SK-N-SH treated with all-trans-retinoic acid at 6 μM for 48 hours (cell line): ENCODE measurements at regions not wholly inside any gene's neighbourhood (a gene's known extent, or its start where the extent isn't known, plus 50 kb on each side); places are given as distances from the start of the nearest gene placed in this dataset.

Experiments
- ATAC-seq: fragments of 200-7000 bp; cut with Tn5 transposase; 3 replicates; pipeline ENCODE4 v1.9.1; 2020; ENCODE audit warnings: mild to moderate bottlenecking, moderate library complexity
- ARNTL ChIP-seq: fragments of 450-650 bp; formaldehyde crosslinking; IDR thresholded peaks from 2 replicates; pipeline ENCODE4 v1.5.0; 2020; ENCODE audit warnings: low read depth, mild to moderate bottlenecking, moderate library complexity, borderline replicate concordance
- CSDC2 ChIP-seq: fragments of 250-450 bp; sonication (Bioruptor Pico); IDR thresholded peaks from 2 replicates; pipeline ENCODE4 v1.5.0; 2020; ENCODE audit warnings: mild to moderate bottlenecking, moderate library complexity
- CSRNP3 ChIP-seq: fragments of 250-450 bp; sonication (Bioruptor Pico); IDR thresholded peaks from 2 replicates; pipeline ENCODE4 v1.5.1; 2021; ENCODE audit warnings: mild to moderate bottlenecking, moderate library complexity
- ESRRG ChIP-seq: fragments of 250-450 bp; sonication (Bioruptor Pico); IDR thresholded peaks from 2 replicates; pipeline ENCODE4 v1.6.1; 2021; ENCODE audit warnings: mild to moderate bottlenecking
- GLIS3 ChIP-seq: fragments of 250-450 bp; sonication (Bioruptor Pico); IDR thresholded peaks from 2 replicates; pipeline ENCODE4 v1.5.0; 2020; ENCODE audit warnings: mild to moderate bottlenecking, moderate library complexity
- ISL1 ChIP-seq: fragments of 250-450 bp; sonication (Bioruptor Pico); IDR thresholded peaks from 2 replicates; pipeline ENCODE4 v2.1.2; 2022; ENCODE audit warnings: mild to moderate bottlenecking, moderate library complexity
- OSR1 ChIP-seq: fragments of 250-450 bp; sonication (Bioruptor Pico); IDR thresholded peaks from 2 replicates; pipeline ENCODE4 v1.8.0; 2022; ENCODE audit warnings: moderate library complexity, mild to moderate bottlenecking, inconsistent platforms
- PATZ1 ChIP-seq: fragments of 250-450 bp; sonication (Bioruptor Pico); IDR thresholded peaks from 2 replicates; pipeline ENCODE4 v1.8.0; 2020; ENCODE audit warnings: mild to moderate bottlenecking, moderate library complexity, borderline replicate concordance
- PPARA ChIP-seq: fragments of 250-450 bp; sonication (Bioruptor Pico); IDR thresholded peaks from 2 replicates; pipeline ENCODE4 v1.5.0; 2020; ENCODE audit warnings: mild to moderate bottlenecking, borderline replicate concordance
- RARB ChIP-seq: fragments of 250-450 bp; sonication (Bioruptor Pico); IDR thresholded peaks from 2 replicates; pipeline ENCODE4 v1.8.0; 2021; ENCODE audit warnings: mild to moderate bottlenecking, moderate library complexity
- SNAI2 ChIP-seq: fragments of 250-450 bp; sonication (Bioruptor Pico); IDR thresholded peaks from 2 replicates; pipeline ENCODE4 v1.5.0; 2020; ENCODE audit warnings: mild to moderate bottlenecking, moderate library complexity
- TCF4 ChIP-seq: fragments of 250-450 bp; sonication (Bioruptor Pico); IDR thresholded peaks from 2 replicates; pipeline ENCODE4 v1.8.0; 2021; ENCODE audit warnings: mild to moderate bottlenecking, moderate library complexity, borderline replicate concordance
- TOX ChIP-seq: fragments of 250-450 bp; sonication (Bioruptor Pico); IDR thresholded peaks from 2 replicates; pipeline ENCODE4 v1.8.0; 2021; ENCODE audit warnings: mild to moderate bottlenecking, moderate library complexity, borderline replicate concordance
- ZC3H10 ChIP-seq: fragments of 250-450 bp; sonication (Bioruptor Pico); IDR thresholded peaks from 2 replicates; pipeline ENCODE4 v1.5.1; 2021; ENCODE audit warnings: mild to moderate bottlenecking, moderate library complexity
- ZFP3 ChIP-seq: fragments of 250-450 bp; sonication (Bioruptor Pico); IDR thresholded peaks from 2 replicates; pipeline ENCODE4 v1.5.0; 2020; ENCODE audit warnings: mild to moderate bottlenecking, moderate library complexity
- ZFP30 ChIP-seq: fragments of 450-650 bp; formaldehyde crosslinking; IDR thresholded peaks from 2 replicates; pipeline ENCODE4 v1.5.0; 2022; ENCODE audit warnings: mild to moderate bottlenecking, moderate library complexity
- ZNF565 ChIP-seq: fragments of 450-650 bp; formaldehyde crosslinking; conservative IDR thresholded peaks from 2 replicates; pipeline ENCODE4 v1.5.0; 2020; ENCODE audit warnings: low read depth, mild to moderate bottlenecking, moderate library complexity
- ZNF70 ChIP-seq: fragments of 450-650 bp; formaldehyde crosslinking; IDR thresholded peaks from 2 replicates; pipeline ENCODE4 v1.5.0; 2020; ENCODE audit warnings: mild to moderate bottlenecking, moderate library complexity
- ZNF8 ChIP-seq: fragments of 450-650 bp; formaldehyde crosslinking; IDR thresholded peaks from 2 replicates; pipeline ENCODE4 v1.5.0; 2020; ENCODE audit warnings: mild to moderate bottlenecking, moderate library complexity
- TF ChIP-seq, protein P1 (sequence below): fragments of 250-450 bp; sonication (Bioruptor Pico); IDR thresholded peaks from 2 replicates; pipeline ENCODE4 v1.5.1; 2020; ENCODE audit warnings: low read depth, mild to moderate bottlenecking, moderate library complexity
- TF ChIP-seq, protein P2 (sequence below): fragments of 250-450 bp; sonication (Bioruptor Pico); IDR thresholded peaks from 2 replicates; pipeline ENCODE4 v1.8.0; 2021; ENCODE audit warnings: low read depth, mild to moderate bottlenecking, moderate library complexity, borderline replicate concordance
- TF ChIP-seq, protein P3 (sequence below): fragments of 250-450 bp; sonication (Bioruptor Pico); IDR thresholded peaks from 2 replicates; pipeline ENCODE4 v1.5.0; 2020; ENCODE audit warnings: mild to moderate bottlenecking, moderate library complexity

GRCh38 chr3:35484929-35485530, 154.3 kb upstream of the ARPP21 start:
- ATAC-seq: no peak
- TF ChIP-seq ESRRG: no peak
- TF ChIP-seq PPARA (CRISPR knock-in tag): no peak
- no peak for TF ChIP-seq CSRNP3 (CRISPR knock-in tag)
- TF ChIP-seq CSDC2 (CRISPR knock-in tag): no peak
- no peak for TF ChIP-seq ZNF565 (CRISPR knock-in tag)
- TF ChIP-seq, protein P1, sequence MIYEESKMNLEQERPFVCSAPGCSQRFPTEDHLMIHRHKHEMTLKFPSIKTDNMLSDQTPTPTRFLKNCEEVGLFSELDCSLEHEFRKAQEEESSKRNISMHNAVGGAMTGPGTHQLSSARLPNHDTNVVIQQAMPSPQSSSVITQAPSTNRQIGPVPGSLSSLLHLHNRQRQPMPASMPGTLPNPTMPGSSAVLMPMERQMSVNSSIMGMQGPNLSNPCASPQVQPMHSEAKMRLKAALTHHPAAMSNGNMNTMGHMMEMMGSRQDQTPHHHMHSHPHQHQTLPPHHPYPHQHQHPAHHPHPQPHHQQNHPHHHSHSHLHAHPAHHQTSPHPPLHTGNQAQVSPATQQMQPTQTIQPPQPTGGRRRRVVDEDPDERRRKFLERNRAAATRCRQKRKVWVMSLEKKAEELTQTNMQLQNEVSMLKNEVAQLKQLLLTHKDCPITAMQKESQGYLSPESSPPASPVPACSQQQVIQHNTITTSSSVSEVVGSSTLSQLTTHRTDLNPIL (CRISPR knock-in tag): no peak
- TF ChIP-seq TCF4 (CRISPR knock-in tag): no peak
- no peak for TF ChIP-seq ISL1 (CRISPR knock-in tag)
- TF ChIP-seq OSR1: no peak
- TF ChIP-seq, protein P2, sequence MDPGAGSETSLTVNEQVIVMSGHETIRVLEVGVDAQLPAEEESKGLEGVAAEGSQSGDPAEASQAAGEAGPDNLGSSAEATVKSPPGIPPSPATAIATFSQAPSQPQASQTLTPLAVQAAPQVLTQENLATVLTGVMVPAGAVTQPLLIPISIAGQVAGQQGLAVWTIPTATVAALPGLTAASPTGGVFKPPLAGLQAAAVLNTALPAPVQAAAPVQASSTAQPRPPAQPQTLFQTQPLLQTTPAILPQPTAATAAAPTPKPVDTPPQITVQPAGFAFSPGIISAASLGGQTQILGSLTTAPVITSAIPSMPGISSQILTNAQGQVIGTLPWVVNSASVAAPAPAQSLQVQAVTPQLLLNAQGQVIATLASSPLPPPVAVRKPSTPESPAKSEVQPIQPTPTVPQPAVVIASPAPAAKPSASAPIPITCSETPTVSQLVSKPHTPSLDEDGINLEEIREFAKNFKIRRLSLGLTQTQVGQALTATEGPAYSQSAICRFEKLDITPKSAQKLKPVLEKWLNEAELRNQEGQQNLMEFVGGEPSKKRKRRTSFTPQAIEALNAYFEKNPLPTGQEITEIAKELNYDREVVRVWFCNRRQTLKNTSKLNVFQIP (CRISPR knock-in tag): no peak
- TF ChIP-seq ZFP3 (CRISPR knock-in tag): no peak
- no peak for TF ChIP-seq ZFP30 (CRISPR knock-in tag)
- TF ChIP-seq ZNF8 (CRISPR knock-in tag): no peak
- TF ChIP-seq ZNF70 (CRISPR knock-in tag): no peak
- TF ChIP-seq, protein P3, sequence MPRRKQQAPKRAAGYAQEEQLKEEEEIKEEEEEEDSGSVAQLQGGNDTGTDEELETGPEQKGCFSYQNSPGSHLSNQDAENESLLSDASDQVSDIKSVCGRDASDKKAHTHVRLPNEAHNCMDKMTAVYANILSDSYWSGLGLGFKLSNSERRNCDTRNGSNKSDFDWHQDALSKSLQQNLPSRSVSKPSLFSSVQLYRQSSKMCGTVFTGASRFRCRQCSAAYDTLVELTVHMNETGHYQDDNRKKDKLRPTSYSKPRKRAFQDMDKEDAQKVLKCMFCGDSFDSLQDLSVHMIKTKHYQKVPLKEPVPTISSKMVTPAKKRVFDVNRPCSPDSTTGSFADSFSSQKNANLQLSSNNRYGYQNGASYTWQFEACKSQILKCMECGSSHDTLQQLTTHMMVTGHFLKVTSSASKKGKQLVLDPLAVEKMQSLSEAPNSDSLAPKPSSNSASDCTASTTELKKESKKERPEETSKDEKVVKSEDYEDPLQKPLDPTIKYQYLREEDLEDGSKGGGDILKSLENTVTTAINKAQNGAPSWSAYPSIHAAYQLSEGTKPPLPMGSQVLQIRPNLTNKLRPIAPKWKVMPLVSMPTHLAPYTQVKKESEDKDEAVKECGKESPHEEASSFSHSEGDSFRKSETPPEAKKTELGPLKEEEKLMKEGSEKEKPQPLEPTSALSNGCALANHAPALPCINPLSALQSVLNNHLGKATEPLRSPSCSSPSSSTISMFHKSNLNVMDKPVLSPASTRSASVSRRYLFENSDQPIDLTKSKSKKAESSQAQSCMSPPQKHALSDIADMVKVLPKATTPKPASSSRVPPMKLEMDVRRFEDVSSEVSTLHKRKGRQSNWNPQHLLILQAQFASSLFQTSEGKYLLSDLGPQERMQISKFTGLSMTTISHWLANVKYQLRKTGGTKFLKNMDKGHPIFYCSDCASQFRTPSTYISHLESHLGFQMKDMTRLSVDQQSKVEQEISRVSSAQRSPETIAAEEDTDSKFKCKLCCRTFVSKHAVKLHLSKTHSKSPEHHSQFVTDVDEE (CRISPR knock-in tag): no peak
- TF ChIP-seq ZC3H10 (CRISPR knock-in tag): no peak
- no peak for TF ChIP-seq RARB (CRISPR knock-in tag)
- no peak for TF ChIP-seq GLIS3 (CRISPR knock-in tag)
- TF ChIP-seq ARNTL (CRISPR knock-in tag): no peak

DNA sequence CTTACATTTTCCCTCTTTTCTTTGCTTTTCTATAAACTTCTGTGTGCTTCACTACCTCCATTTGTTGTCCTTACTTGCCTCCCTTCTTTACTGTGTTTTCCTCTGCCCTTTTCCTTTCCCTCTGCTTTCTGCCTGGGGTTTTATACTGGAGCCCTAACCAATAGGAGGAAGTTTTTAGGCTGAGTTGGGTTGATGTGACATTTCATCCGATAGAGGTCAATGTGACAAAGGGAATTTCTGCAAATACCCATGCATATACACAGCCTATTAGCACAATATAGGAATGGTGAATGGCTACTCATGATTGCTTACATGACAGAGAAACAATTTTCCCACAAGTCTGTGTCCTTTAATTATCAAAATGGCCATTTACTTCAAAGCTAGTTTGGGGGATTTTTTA, 153.0 kb upstream of the ARPP21 start:
- no peak for TF ChIP-seq PATZ1
- no peak for TF ChIP-seq RARB (CRISPR knock-in tag)
- TF ChIP-seq SNAI2: no peak
- no peak for TF ChIP-seq ZFP3 (CRISPR knock-in tag)
- TF ChIP-seq TOX (CRISPR knock-in tag): no peak
- no peak for ATAC-seq

DNA sequence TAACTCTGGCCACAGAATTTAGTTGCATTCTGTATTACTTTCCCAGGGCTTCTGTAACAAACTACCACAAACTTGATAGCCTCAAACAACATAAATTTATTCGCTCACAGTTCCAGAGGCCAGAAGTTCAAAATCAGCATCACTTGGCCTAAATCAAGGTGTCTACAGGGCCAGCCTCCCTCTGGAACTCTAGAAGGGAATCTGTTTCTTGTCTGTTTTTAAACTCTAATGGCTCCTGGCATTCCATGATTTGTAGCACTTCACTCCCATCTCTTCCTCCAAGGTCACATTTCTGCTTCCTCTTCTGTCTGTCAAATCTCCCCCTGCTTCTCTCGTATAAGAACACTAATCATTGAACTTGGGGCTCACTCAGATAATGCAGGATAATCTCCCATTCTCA, 151.9 kb upstream of the ARPP21 start:
- peak; percentile 36; the same call in 1 of the 2 replicates for TF ChIP-seq ISL1 (CRISPR knock-in tag)
- no peak for TF ChIP-seq SNAI2
- TF ChIP-seq, all 23 proteins: peak for 1
- ATAC-seq: no peak
